ENCODE measurements at regions not wholly inside any gene's neighbourhood (a gene's known extent, or its start where the extent isn't known, plus 50 kb on each side); places are given as distances from the start of the nearest gene placed in this dataset.

GRCh38 chr18:28718696-28719095 is 541.8 kb upstream of the CDH2 start:
- TF ChIP-seq ZC3H10 (CRISPR knock-in tag; IDR thresholded peaks at IDR 0.05) (no peak), PATZ1 (CRISPR knock-in tag; IDR thresholded peaks at IDR 0.05; ENCODE audit: borderline replicate concordance) (no peak), TOX (CRISPR knock-in tag; IDR thresholded peaks at IDR 0.05; ENCODE audit: borderline replicate concordance) (no peak), OSR1 (CRISPR knock-in tag; IDR thresholded peaks at IDR 0.05) (no peak), ZFP3 (CRISPR knock-in tag; IDR thresholded peaks at IDR 0.05) (no peak), ZNF70 (CRISPR knock-in tag; IDR thresholded peaks at IDR 0.05) (no peak), SNAI2 (CRISPR knock-in tag; IDR thresholded peaks at IDR 0.05) (no peak)
- no peak for ATAC-seq

GRCh38 chr18:28716338-28716737 is 539.4 kb upstream of the CDH2 start:
- no peak for TF ChIP-seq POU6F1 (CRISPR knock-in tag; IDR thresholded peaks at IDR 0.05; ENCODE audit: borderline replicate concordance, low read depth)
- no peak for TF ChIP-seq PPARA (CRISPR knock-in tag; IDR thresholded peaks at IDR 0.05; ENCODE audit: borderline replicate concordance)
- no peak for TF ChIP-seq OSR1 (CRISPR knock-in tag; IDR thresholded peaks at IDR 0.05)
- TF ChIP-seq ZC3H10 (CRISPR knock-in tag; IDR thresholded peaks at IDR 0.05): no peak
- TF ChIP-seq ZNF565 (CRISPR knock-in tag; conservative IDR thresholded peaks at IDR 0.05; ENCODE audit: low read depth): no peak
- no peak for TF ChIP-seq CREB5 (CRISPR knock-in tag; IDR thresholded peaks at IDR 0.05; ENCODE audit: low read depth)
- no peak for TF ChIP-seq GLIS3 (CRISPR knock-in tag; IDR thresholded peaks at IDR 0.05)
- no peak for TF ChIP-seq RARB (CRISPR knock-in tag; IDR thresholded peaks at IDR 0.05)
- no peak for TF ChIP-seq ZNF70 (CRISPR knock-in tag; IDR thresholded peaks at IDR 0.05)
- no peak for TF ChIP-seq TOX (CRISPR knock-in tag; IDR thresholded peaks at IDR 0.05; ENCODE audit: borderline replicate concordance)
- no peak for TF ChIP-seq ZFP3 (CRISPR knock-in tag; IDR thresholded peaks at IDR 0.05)
- TF ChIP-seq TCF4 (CRISPR knock-in tag; IDR thresholded peaks at IDR 0.05; ENCODE audit: borderline replicate concordance): no peak
- no peak for TF ChIP-seq BACH2 (CRISPR knock-in tag; IDR thresholded peaks at IDR 0.05; ENCODE audit: borderline replicate concordance)
- no peak for TF ChIP-seq ISL1 (CRISPR knock-in tag; IDR thresholded peaks at IDR 0.05)
- no peak for TF ChIP-seq CSDC2 (CRISPR knock-in tag; IDR thresholded peaks at IDR 0.05)
- TF ChIP-seq PATZ1 (CRISPR knock-in tag; IDR thresholded peaks at IDR 0.05; ENCODE audit: borderline replicate concordance): no peak
- ATAC-seq: no peak

- ATAC-seq: no peak
- no peak for TF ChIP-seq ARNTL (CRISPR knock-in tag; IDR thresholded peaks at IDR 0.05; ENCODE audit: borderline replicate concordance, low read depth)
These were observed 538.3 kb upstream of the CDH2 start for GRCh38 chr18:28715206-28715605.

- no peak for ATAC-seq
- TF ChIP-seq TOX (CRISPR knock-in tag; IDR thresholded peaks at IDR 0.05; ENCODE audit: borderline replicate concordance) (no peak), TCF4 (CRISPR knock-in tag; IDR thresholded peaks at IDR 0.05; ENCODE audit: borderline replicate concordance) (no peak), CSDC2 (CRISPR knock-in tag; IDR thresholded peaks at IDR 0.05) (no peak), PATZ1 (CRISPR knock-in tag; IDR thresholded peaks at IDR 0.05; ENCODE audit: borderline replicate concordance) (no peak), GLIS3 (CRISPR knock-in tag; IDR thresholded peaks at IDR 0.05) (no peak), TSHZ2 (CRISPR knock-in tag; IDR thresholded peaks at IDR 0.05) (no peak), ZFP3 (CRISPR knock-in tag; IDR thresholded peaks at IDR 0.05) (no peak), ISL1 (CRISPR knock-in tag; IDR thresholded peaks at IDR 0.05) (no peak)
These were observed 537.6 kb upstream of the CDH2 start for GRCh38 chr18:28714498-28714897.

All from SK-N-SH treated with all-trans-retinoic acid at 6 μM for 48 hours (cell line).